IMR-90 (cell line): ENCODE measurements at regions not wholly inside any gene's neighbourhood (a gene's known extent, or its start where the extent isn't known, plus 50 kb on each side); places are given as distances from the start of the nearest gene placed in this dataset.

Source experiments
- ATAC-seq: fragments of 200-7000 bp; cut with Tn5 transposase; 2 replicates; pipeline ENCODE4 v1.9.1; 2020; ENCODE audit warnings: low read depth, mild to moderate bottlenecking, moderate library complexity
- BruUV-seq: library from RNA; stranded (reverse); fragments of 400-500 nt; replicated peaks from 2 replicates; lab custom pipeline; 2021; lab: Mats Ljungman, UMichigan
- CTCF ChIA-PET: fragments of 300-600 bp; formaldehyde crosslinking; extraction: SDS; loops from one replicate; lab custom pipeline; 2021; ENCODE audit warnings: antibody characterized with exemption; lab: Yijun Ruan, JAX
- POLR2A ChIA-PET: fragments of 300-600 bp; sonication (Branson Sonifier 250); formaldehyde crosslinking; loops from one replicate; lab custom pipeline; 2022; ENCODE audit warnings: antibody characterized with exemption; ENCODE audit not compliant: unreplicated experiment; lab: Charles Lee
- DNase-seq: peaks from one replicate; pipeline ENCODE4 v3.0.0; 2013
- H2AFZ ChIP-seq: replicated peaks from 2 replicates; pipeline ENCODE3; 2013; ENCODE audit warnings: low read length, mild to moderate bottlenecking; ENCODE audit not compliant: poor library complexity
- H2AK5ac ChIP-seq: 2 replicates; pipeline ENCODE4 v1.6.1; 2013; ENCODE audit warnings: low read depth, low read length, inconsistent platforms
- H2AK9ac ChIP-seq: replicated peaks from 2 replicates; pipeline ENCODE3; 2013; ENCODE audit warnings: mild to moderate bottlenecking, low read depth, low read length, moderate library complexity; ENCODE audit not compliant: poor library complexity
- H2BK120ac ChIP-seq: 2 replicates; pipeline ENCODE4 v1.6.1; 2013; ENCODE audit warnings: low read depth, low read length, inconsistent platforms
- H2BK15ac ChIP-seq: 3 replicates; pipeline ENCODE4 v1.6.1; 2013; ENCODE audit warnings: low read depth, low read length, inconsistent platforms
- H2BK20ac ChIP-seq: 2 replicates; pipeline ENCODE4 v1.6.1; 2013; ENCODE audit warnings: low read depth, mild to moderate bottlenecking, inconsistent platforms, low read length, moderate library complexity
- H2BK5ac ChIP-seq: 2 replicates; pipeline ENCODE4 v1.6.1; 2013; ENCODE audit warnings: mild to moderate bottlenecking, low read depth, low read length, inconsistent platforms; ENCODE audit not compliant: poor library complexity, severe bottlenecking
- H3K14ac ChIP-seq: replicated peaks from 2 replicates; pipeline ENCODE4 v1.6.1; 2013; ENCODE audit warnings: low read depth, low read length, inconsistent platforms
- H3K18ac ChIP-seq: 2 replicates; pipeline ENCODE4 v1.6.1; 2013; ENCODE audit warnings: low read depth, low read length, control low read depth
- H3K23ac ChIP-seq: 2 replicates; pipeline ENCODE4 v1.6.1; 2013; ENCODE audit warnings: low read depth, low read length, inconsistent platforms
- H3K27ac ChIP-seq: 2 replicates; pipeline ENCODE4 v1.5.1; 2013; ENCODE audit warnings: mild to moderate bottlenecking, control low read depth, low read length; ENCODE audit not compliant: insufficient read depth
- H3K27me3 ChIP-seq: 2 replicates; pipeline ENCODE4 v1.6.1; 2013; ENCODE audit warnings: low read length; ENCODE audit not compliant: control insufficient read depth, insufficient read depth
- H3K36me3 ChIP-seq: 2 replicates; pipeline ENCODE4 v1.6.1; 2013; ENCODE audit warnings: low read length, mixed read lengths; ENCODE audit not compliant: control insufficient read depth, insufficient read depth
- H3K4ac ChIP-seq: 2 replicates; pipeline ENCODE4 v1.6.1; 2013; ENCODE audit warnings: low read depth, low read length, inconsistent platforms
- H3K4me1 ChIP-seq: 2 replicates; pipeline ENCODE4 v1.6.1; 2013; ENCODE audit warnings: low read length, mixed read lengths; ENCODE audit not compliant: control insufficient read depth, insufficient read depth
- H3K4me2 ChIP-seq: 2 replicates; pipeline ENCODE4 v1.6.1; 2013; ENCODE audit warnings: low read depth, mild to moderate bottlenecking, control low read depth, low read length, moderate library complexity
- H3K4me3 ChIP-seq: 2 replicates; pipeline ENCODE4 v1.5.1; 2013; ENCODE audit warnings: low read depth, mild to moderate bottlenecking, control low read depth, low read length, moderate library complexity; ENCODE audit not compliant: insufficient read depth
- H3K56ac ChIP-seq: 2 replicates; pipeline ENCODE4 v1.6.1; 2013; ENCODE audit warnings: low read length, inconsistent platforms; ENCODE audit not compliant: insufficient read depth; ENCODE audit errors: extremely low read depth
- H3K79me1 ChIP-seq, 2 experiments: 2 replicates each; pipeline ENCODE4 v1.6.1; 2013; ENCODE audit warnings: low read length in 2 of 2, inconsistent platforms in 1 of 2, low read depth in 1 of 2
- H3K9ac ChIP-seq: 2 replicates; pipeline ENCODE4 v1.6.1; 2013; ENCODE audit warnings: low read depth, low read length, control low read depth
- H3K9me1 ChIP-seq: 2 replicates; pipeline ENCODE4 v1.6.1; 2013; ENCODE audit warnings: low read length, inconsistent platforms; ENCODE audit not compliant: insufficient read depth
- H3K9me3 ChIP-seq: 2 replicates; pipeline ENCODE4 v1.6.1; 2013; ENCODE audit warnings: low read length; ENCODE audit not compliant: control insufficient read depth, insufficient read depth
- H4K20me1 ChIP-seq: 2 replicates; pipeline ENCODE4 v1.6.1; 2013; ENCODE audit warnings: low read length, inconsistent platforms; ENCODE audit not compliant: insufficient read depth
- H4K5ac ChIP-seq: 2 replicates; pipeline ENCODE4 v1.6.1; 2013; ENCODE audit warnings: mild to moderate bottlenecking, low read depth, low read length, control low read depth
- H4K8ac ChIP-seq, 2 experiments: 2 replicates each; pipeline ENCODE4 v1.6.1; 2013; ENCODE audit warnings: low read depth in 2 of 2, low read length in 2 of 2, control low read depth in 1 of 2, inconsistent platforms in 1 of 2
- H4K91ac ChIP-seq: 2 replicates; pipeline ENCODE4 v1.6.1; 2013; ENCODE audit warnings: low read depth, low read length, inconsistent platforms; ENCODE audit not compliant: insufficient read depth
- BHLHE40 ChIP-seq: fragments of 150-350 bp; IDR thresholded peaks from 2 replicates; pipeline ENCODE4 v1.6.1; 2016; ENCODE audit warnings: mild to moderate bottlenecking, low read depth, low read length
- CEBPB ChIP-seq: IDR thresholded peaks from 2 replicates; pipeline ENCODE4 v1.6.1; 2012; ENCODE audit warnings: low read depth, low read length, improper control_type of control experiment
- CHD1 ChIP-seq: IDR thresholded peaks from 2 replicates; pipeline ENCODE4 v1.6.1; 2012; ENCODE audit warnings: low read depth, low read length, improper control_type of control experiment
- CTCF ChIP-seq: conservative IDR thresholded peaks from 2 replicates; pipeline ENCODE4 v1.5.1; 2012; ENCODE audit warnings: mild to moderate bottlenecking, low read depth, low read length, improper control_type of control experiment
- FOS ChIP-seq: fragments of 150-350 bp; IDR thresholded peaks from 2 replicates; pipeline ENCODE4 v1.6.1; 2016; ENCODE audit warnings: low read depth, low read length
- MAFK ChIP-seq: IDR thresholded peaks from 2 replicates; pipeline ENCODE4 v1.6.1; 2012; ENCODE audit warnings: low read depth, low read length, improper control_type of control experiment
- MAZ ChIP-seq: IDR thresholded peaks from 2 replicates; pipeline ENCODE4 v1.6.1; 2012; ENCODE audit warnings: low read depth, mild to moderate bottlenecking, low read length, improper control_type of control experiment, moderate library complexity, borderline replicate concordance
- MXI1 ChIP-seq: IDR thresholded peaks from 2 replicates; pipeline ENCODE4 v1.6.1; 2012; ENCODE audit warnings: low read depth, mild to moderate bottlenecking, low read length, moderate library complexity, borderline replicate concordance
- NFE2L2 ChIP-seq: fragments of 150-350 bp; IDR thresholded peaks from 2 replicates; pipeline ENCODE4 v1.6.1; 2016; ENCODE audit warnings: low read depth, mild to moderate bottlenecking, low read length
- POLR2A ChIP-seq: IDR thresholded peaks from 2 replicates; pipeline ENCODE4 v1.6.1; 2012; ENCODE audit warnings: mild to moderate bottlenecking, low read depth, low read length
- RAD21 ChIP-seq: IDR thresholded peaks from 2 replicates; pipeline ENCODE4 v1.6.1; 2012; ENCODE audit warnings: low read length, improper control_type of control experiment
- RCOR1 ChIP-seq: IDR thresholded peaks from 2 replicates; pipeline ENCODE4 v1.6.1; 2012; ENCODE audit warnings: mild to moderate bottlenecking, low read length, improper control_type of control experiment; ENCODE audit not compliant: insufficient replicate concordance
- SMC3 ChIP-seq: fragments of 150-350 bp; IDR thresholded peaks from 2 replicates; pipeline ENCODE4 v1.6.1; 2016; ENCODE audit warnings: low read depth, mild to moderate bottlenecking, antibody characterized with exemption, low read length, moderate library complexity
- USF2 ChIP-seq: fragments of 150-350 bp; IDR thresholded peaks from 2 replicates; pipeline ENCODE4 v1.6.1; 2017; ENCODE audit warnings: mild to moderate bottlenecking, antibody characterized with exemption, low read length, low read depth
- WGBS, 2 experiments: methylation state at CpG; one replicate each; pipeline versions ENCODE4 v1.1.5 to v1.1.7; 2013; ENCODE audit warnings: missing lambda C conversion rate in 2 of 2; ENCODE audit not compliant: insufficient read length in 1 of 2; ENCODE audit errors: extremely low coverage in 2 of 2; 5-methylcytosine and 5-hydroxymethylcytosine counted together
- dilution Hi-C: fragments of 300-500 bp; cut with HindIII; formaldehyde crosslinking; loops from one replicate; pipeline ENCODE4 v1.14.3; 2018; ENCODE audit warnings: low sequenced_read_pairs; ENCODE audit not compliant: unreplicated experiment
- in situ Hi-C: fragments of 300-500 bp; cut with MboI; formaldehyde crosslinking; loops from 3 replicates; pipeline ENCODE4 v1.14.3; 2019; ENCODE audit warnings: low sequenced_read_pairs, inconsistent platforms, mixed read lengths
- intact Hi-C: fragments of 100-400 bp; cut with micrococcal nuclease; formaldehyde crosslinking; loops from 2 replicates; pipeline ENCODE4 v1.10.0; 2022
- TF ChIP-seq, protein P1 (sequence below): fragments of 150-350 bp; IDR thresholded peaks from 2 replicates; pipeline ENCODE4 v1.6.1; 2016; ENCODE audit warnings: low read depth, mild to moderate bottlenecking, low read length, moderate library complexity, borderline replicate concordance

- Histone ChIP-seq H3K18ac (no peak overlapping the region), H2AK9ac (no peak overlapping the region), H2BK15ac (no peak overlapping the region), H3K27me3 (no peaks in the 10 kb centered on the region), H3K4me3 (no peak overlapping the region), H3K4me1 (no peaks in the 10 kb centered on the region), H2BK120ac (no peak overlapping the region), H3K36me3 (no peaks in the 10 kb centered on the region), H3K4ac (no peak overlapping the region), H2BK20ac (no peak overlapping the region), H3K23ac (no peak overlapping the region), H4K8ac (no peak overlapping the region), H3K27ac (no peak overlapping the region), H3K9ac (no peak overlapping the region), H4K91ac (no peak overlapping the region), H2AK5ac (no peak overlapping the region), H3K56ac (no peak overlapping the region), H4K20me1 (no peaks in the 10 kb centered on the region), H3K9me3 (0 out of 2 replicates have a peak, but pooled peaks cover 2% of the 10 kb centered on the region), H3K79me1 (no peaks in the 10 kb centered on the region), H3K4me2 (no peak overlapping the region), H3K14ac (no peak overlapping the region), H2BK5ac (no peak overlapping the region), H2AFZ (no peak overlapping the region), H3K9me1 (no peaks in the 10 kb centered on the region), H4K5ac (no peak overlapping the region)
- BruUV-seq: no TSS peak
- ChIA-PET POLR2A (no interaction called here), CTCF (no interaction called here)
- no peak for DNase-seq
- WGBS, 2 experiments: 64% methylated on average over 2 of the region's 18 CpGs; no CpG with 5 or more reads in 1 of the 2 experiments
- dilution Hi-C loops: no loop called here
- no peak for ATAC-seq
- in situ Hi-C loops: no loop called here
- intact Hi-C loops: no loop called here
- TF ChIP-seq CEBPB: no peak
- TF ChIP-seq RCOR1: no peak
- no peak for TF ChIP-seq MAFK
- TF ChIP-seq FOS: no peak
- no peak for TF ChIP-seq SMC3
- TF ChIP-seq RAD21: no peak
- TF ChIP-seq USF2: no peak
- no peak for TF ChIP-seq CHD1
- no peak for TF ChIP-seq NFE2L2
- TF ChIP-seq MXI1: no peak
- no peak for TF ChIP-seq POLR2A
- TF ChIP-seq BHLHE40: no peak
- no peak for TF ChIP-seq MAZ
- TF ChIP-seq CTCF: no peak
- TF ChIP-seq, protein P1, sequence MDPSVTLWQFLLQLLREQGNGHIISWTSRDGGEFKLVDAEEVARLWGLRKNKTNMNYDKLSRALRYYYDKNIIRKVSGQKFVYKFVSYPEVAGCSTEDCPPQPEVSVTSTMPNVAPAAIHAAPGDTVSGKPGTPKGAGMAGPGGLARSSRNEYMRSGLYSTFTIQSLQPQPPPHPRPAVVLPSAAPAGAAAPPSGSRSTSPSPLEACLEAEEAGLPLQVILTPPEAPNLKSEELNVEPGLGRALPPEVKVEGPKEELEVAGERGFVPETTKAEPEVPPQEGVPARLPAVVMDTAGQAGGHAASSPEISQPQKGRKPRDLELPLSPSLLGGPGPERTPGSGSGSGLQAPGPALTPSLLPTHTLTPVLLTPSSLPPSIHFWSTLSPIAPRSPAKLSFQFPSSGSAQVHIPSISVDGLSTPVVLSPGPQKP: no peak
These were observed 391.0 kb downstream of the MATN1 start for GRCh38 chr1:30332116-30333094.
